DOHH2 (cell line): ENCODE measurements at regions not wholly inside any gene's neighbourhood (a gene's known extent, or its start where the extent isn't known, plus 50 kb on each side); places are given as distances from the start of the nearest gene placed in this dataset.

Experiments used
- CTCF ChIP-seq: fragments of 200-600 bp; sonication (generic); IDR thresholded peaks from one replicate; pipeline ENCODE4 v1.5.1; 2014; ENCODE audit warnings: antibody characterized with exemption, mild to moderate bottlenecking, low read depth, low read length; ENCODE audit not compliant: poor library complexity, severe bottlenecking
- EZH2phosphoT487 ChIP-seq: fragments of 200-600 bp; sonication (generic); IDR thresholded peaks from 2 replicates; pipeline ENCODE4 v1.6.1; 2017; ENCODE audit warnings: borderline replicate concordance, mild to moderate bottlenecking, antibody characterized with exemption, low read length, moderate library complexity, mixed read lengths

GRCh38 chr14:97649752-97650151, 852.6 kb downstream of the VRK1 start:
- TF ChIP-seq CTCF, result no peak
- no peak for TF ChIP-seq EZH2phosphoT487
